ENCODE measurements at regions not wholly inside any gene's neighbourhood (a gene's known extent, or its start where the extent isn't known, plus 50 kb on each side); places are given as distances from the start of the nearest gene placed in this dataset.

DNA sequence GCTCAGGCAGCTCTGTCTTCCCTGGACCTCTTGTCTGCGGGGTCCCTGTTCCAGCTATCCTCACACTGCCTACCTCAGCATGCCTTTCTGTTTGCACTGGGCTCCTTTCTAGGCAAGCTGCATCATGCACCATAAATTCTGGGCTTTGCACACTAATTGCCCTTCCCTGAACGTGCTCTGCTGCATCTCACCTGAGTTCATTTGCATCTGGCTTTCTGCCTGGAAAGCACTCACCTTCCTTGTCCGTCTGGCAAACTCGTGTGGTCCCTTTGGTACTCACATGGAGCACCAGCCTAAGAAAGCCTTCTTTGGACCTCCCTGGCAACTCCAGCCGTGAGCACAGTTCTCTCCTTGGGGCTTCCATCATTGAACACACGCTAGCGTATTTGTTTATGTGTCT is 365.6 kb downstream of the SV2B start:
- DNase-seq (ENCODE audit: low read depth in 1 of 2, low spot score in 1 of 2): no peak
- TF ChIP-seq JUND (IDR thresholded peaks at IDR 0.05; ENCODE audit: low read depth): no peak
- in situ Hi-C loops (cut with HindIII; ENCODE audit: low pct_unique_long_range_greater_than_20kb, low sequenced_read_pairs): no loop called here

DNA sequence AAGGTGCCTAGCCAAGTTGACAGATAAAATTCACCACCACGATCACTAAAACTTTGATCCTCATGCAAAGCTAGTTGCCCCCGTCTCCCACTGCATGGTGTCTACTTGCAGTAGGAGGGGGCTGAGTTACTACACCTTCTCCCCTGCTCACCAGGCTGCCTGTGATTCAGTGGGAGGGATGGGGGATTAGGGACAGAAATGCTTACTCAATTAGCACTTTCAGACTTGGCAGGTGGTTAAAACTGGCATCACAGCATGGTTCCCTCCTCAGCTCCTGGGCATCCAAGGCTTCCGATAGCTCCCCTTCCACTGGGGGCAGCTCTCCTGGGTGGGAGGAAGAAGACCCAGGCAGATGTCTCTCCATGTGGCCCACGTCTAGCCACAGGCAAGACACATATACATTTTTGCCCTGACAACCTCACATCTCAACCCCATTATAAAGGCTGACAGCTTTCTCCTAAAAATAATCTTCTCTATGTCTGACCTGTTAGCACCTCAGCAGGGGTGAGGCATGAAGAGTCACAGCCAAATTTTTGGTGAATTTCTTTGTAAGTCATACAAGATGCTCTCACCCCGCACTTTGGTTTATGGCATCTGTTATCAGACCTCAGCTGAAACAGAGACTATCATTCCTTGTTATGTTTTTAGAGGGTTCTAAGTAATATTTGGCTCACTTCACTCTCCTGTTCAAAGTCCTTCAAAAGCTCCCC is 369.0 kb downstream of the SV2B start:
- DNase-seq (ENCODE audit: low read depth in 1 of 2, low spot score in 1 of 2): no peak
- TF ChIP-seq JUND (IDR thresholded peaks at IDR 0.05; ENCODE audit: low read depth): no peak
- in situ Hi-C loops (cut with HindIII; ENCODE audit: low pct_unique_long_range_greater_than_20kb, low sequenced_read_pairs): no loop called here

DNA sequence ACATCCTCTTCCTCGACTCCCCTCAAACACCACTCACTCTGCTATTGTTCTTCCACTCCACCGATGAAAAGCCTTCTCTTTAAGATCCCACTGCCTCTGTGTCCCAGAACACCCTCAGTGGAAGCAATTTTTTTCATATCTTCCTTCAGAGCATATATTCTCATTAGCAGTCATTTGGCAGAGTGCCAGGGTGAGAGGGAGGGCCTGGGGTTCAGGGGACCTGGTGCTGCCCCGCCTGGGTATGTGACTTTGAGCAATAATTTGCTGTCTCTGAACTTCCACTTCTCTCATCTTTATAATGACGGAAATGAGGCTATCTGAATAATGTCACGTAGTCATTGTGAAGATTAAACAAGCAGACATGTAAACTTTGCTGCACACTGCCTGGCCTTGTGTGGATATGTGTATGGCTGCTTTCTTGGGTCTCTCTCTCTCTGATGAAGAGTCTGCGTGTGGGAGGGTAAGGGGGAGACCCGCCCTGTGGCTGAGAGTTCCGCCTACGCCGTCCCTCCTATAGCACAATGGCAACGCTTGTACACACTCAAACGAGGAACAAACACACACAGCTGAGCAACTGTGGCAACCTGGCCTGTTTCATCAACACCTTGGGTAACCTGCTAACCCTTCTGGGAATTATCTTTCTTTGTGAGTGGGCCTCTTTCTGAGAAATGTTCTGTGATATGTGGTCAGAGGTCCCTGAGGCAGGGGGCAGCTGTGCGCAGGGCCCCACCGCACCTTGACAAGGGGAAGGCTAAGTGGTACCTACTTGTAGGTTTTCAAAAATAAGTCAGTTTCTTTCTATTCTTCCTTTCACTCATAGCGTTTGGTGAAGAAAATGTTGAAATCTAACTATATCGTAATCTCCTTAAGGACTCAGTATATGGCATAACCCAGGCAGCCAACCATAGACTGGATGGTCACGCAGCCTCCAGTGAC is 369.8 kb downstream of the SV2B start:
- no peak for TF ChIP-seq JUND (IDR thresholded peaks at IDR 0.05; ENCODE audit: low read depth)
- in situ Hi-C loops (cut with HindIII; ENCODE audit: low pct_unique_long_range_greater_than_20kb, low sequenced_read_pairs): no loop called here

DNA sequence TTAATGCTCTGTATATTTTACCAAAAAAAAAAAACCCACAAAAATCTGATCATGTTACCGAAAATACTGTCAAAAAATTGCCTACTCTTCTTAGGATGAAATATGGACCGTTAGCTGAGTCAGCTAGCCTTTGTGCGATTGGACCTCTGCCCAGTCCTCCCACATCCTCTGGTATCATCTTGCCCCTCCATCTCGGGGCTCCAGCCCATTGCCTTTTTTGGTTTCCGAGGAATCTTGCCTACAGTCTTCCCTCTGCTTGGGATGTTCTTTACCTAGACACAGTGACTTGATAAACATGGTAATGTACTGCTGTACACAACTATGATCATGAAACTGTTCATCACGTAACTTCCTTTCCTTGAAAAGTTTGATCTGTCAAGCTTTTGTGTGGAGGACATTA is 371.4 kb downstream of the SV2B start:
- TF ChIP-seq JUND (IDR thresholded peaks at IDR 0.05; ENCODE audit: low read depth): no peak
- in situ Hi-C loops (cut with HindIII; ENCODE audit: low pct_unique_long_range_greater_than_20kb, low sequenced_read_pairs): no loop called here
- no peak for DNase-seq (ENCODE audit: low read depth in 1 of 2, low spot score in 1 of 2)

More for the DNA sequence above, 369.8 kb downstream of the SV2B start:
- DNase-seq (ENCODE audit: low read depth in 1 of 2, low spot score in 1 of 2): no peak

DNA sequence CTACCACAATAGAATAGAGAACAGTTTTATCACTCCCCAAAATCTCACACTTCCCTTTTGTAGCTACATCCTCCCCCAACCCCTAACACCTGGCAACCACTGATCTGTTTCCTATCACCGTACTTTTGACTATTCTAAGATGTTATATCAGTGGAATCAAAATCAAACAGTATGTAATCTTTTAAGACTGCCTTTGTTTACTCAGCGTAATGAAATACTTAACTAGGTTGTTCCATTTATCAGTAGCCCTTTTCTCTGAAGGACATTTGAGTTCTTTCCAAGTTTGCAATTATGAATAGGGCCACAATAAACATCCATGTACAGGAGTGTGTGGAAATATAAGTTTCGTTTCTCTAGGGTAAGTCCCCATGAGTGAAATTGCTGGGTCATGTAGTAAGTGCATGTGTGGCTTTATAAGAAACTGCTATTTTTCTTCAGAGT is 372.3 kb downstream of the SV2B start:
- in situ Hi-C loops (cut with HindIII; ENCODE audit: low pct_unique_long_range_greater_than_20kb, low sequenced_read_pairs): no loop called here
- DNase-seq (ENCODE audit: low read depth in 1 of 2, low spot score in 1 of 2): no peak
- no peak for TF ChIP-seq JUND (IDR thresholded peaks at IDR 0.05; ENCODE audit: low read depth)

DNA sequence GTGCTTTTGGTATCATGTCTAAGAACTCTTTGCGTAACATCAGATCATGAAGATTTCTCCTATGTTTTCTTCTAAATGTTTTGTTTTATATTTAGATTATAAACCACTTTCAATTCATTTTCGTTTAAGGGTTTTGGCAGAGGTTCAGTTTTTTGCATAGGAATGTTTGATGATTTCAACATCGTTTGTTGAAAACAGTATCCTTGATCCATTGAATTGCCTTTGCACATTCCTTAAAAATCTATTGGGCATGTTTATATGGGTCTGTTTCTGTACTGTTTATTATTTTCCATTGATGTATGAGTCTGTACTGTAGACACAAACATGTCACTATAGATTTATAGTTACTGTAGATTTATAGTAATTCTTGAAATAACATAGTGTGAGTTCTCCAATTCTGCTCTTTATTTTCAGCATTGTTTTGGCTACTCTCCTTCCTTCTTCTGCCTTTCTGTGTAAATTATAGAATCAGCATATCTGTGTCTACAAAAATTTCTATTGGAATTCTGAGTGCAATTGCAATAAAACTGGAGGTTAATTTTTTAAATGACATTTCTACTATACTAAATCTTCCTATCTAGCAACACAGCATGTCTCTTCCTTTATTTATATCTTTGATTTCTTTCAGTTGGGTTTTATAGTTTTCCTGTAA is 374.0 kb downstream of the SV2B start:
- DNase-seq (ENCODE audit: low read depth in 1 of 2, low spot score in 1 of 2): no peak
- no peak for TF ChIP-seq JUND (IDR thresholded peaks at IDR 0.05; ENCODE audit: low read depth)
- in situ Hi-C loops (cut with HindIII; ENCODE audit: low pct_unique_long_range_greater_than_20kb, low sequenced_read_pairs): no loop called here

DNA sequence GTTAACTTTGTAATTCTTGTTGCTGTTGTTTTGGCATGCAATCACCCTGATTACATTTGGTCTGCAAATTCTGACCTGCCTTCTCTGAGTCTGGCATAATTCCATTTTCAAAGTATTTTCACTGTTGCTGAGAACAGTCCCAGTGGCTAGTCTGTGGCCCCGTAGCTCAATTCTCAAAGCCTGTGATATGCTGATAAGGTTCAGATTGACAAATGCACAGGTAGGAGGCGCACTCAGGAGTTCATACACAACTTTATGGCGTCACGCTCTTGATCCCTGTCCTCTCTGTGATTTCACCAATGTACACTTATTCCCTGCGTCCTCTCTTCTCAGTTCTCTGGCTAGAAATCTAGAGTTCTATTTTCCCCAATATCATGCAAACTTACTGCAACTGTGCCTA is 376.6 kb upstream of the SLCO3A1 start:
- TF ChIP-seq JUND (IDR thresholded peaks at IDR 0.05; ENCODE audit: low read depth): no peak
- in situ Hi-C loops (cut with HindIII; ENCODE audit: low pct_unique_long_range_greater_than_20kb, low sequenced_read_pairs): no loop called here
- no peak for DNase-seq (ENCODE audit: low read depth in 1 of 2, low spot score in 1 of 2)

DNA sequence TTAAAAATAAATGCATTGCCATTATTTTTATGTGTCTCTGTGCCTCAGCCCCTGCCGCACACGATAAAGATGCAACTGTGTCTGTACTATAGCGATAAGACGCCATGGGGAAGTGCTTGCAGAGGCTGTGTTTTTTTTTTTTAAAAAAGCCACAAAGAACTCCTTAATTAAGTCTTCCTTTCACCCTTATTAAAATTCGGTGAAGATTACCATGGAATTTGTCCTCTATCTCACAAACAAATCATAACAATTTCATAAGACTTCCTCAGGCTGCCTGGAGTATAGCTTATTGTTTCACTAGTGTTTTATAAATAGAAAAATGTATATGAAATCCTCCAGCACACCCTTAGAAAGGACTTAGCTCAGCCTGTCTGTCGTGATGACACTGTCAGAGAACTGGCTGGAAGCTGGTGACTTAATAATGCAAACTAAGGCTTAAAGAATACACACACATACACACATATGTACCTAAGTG is 374.8 kb upstream of the SLCO3A1 start:
- no peak for TF ChIP-seq JUND (IDR thresholded peaks at IDR 0.05; ENCODE audit: low read depth)
- no peak for DNase-seq (ENCODE audit: low read depth in 1 of 2, low spot score in 1 of 2)
- in situ Hi-C loops (cut with HindIII; ENCODE audit: low pct_unique_long_range_greater_than_20kb, low sequenced_read_pairs): no loop called here

DNA sequence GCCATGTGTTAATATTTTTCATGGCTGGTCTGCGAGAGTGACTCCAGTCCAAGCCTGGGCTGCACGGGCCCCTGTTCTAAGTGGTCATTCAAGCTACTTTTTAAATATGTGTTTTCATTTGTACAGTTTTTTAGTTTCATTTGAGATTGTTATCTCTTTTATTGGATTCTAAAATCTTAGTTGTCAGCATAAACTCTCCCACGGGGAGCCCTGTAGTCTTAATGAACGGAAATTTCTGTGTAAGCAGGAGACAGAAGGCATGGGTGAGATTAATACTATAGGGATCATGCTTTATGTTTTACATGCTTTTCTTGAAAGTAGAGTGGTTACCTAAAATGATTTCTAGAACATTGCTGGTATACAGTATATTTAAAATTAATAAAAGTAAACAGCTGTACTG is 373.1 kb upstream of the SLCO3A1 start:
- in situ Hi-C loops (cut with HindIII; ENCODE audit: low pct_unique_long_range_greater_than_20kb, low sequenced_read_pairs): no loop called here
- TF ChIP-seq JUND (IDR thresholded peaks at IDR 0.05; ENCODE audit: low read depth): no peak

DNA sequence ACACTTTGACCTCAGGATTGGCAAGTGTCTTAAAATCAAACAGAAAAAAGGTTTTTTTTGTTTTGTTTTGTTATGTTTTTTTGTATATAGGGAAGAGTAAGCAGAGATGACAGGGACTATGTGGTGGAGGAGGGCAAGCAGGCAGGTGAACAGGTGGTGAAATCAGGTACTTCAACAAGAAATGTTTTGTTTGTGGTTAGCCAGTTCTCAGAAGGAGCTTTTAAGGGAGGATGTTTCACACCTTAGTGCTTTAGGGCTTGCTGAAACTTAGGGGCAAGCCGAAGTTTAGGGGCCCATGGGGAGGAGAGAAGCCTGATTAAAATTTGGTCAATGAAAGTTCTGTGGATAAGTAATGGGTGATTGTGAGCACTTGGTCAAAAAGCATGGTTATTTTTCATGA is 370.7 kb upstream of the SLCO3A1 start:
- no peak for TF ChIP-seq JUND (IDR thresholded peaks at IDR 0.05; ENCODE audit: low read depth)
- no peak for DNase-seq (ENCODE audit: low read depth in 1 of 2, low spot score in 1 of 2)
- in situ Hi-C loops (cut with HindIII; ENCODE audit: low pct_unique_long_range_greater_than_20kb, low sequenced_read_pairs): no loop called here

More for the DNA sequence above, 373.1 kb upstream of the SLCO3A1 start:
- no peak for DNase-seq (ENCODE audit: low read depth in 1 of 2, low spot score in 1 of 2)

DNA sequence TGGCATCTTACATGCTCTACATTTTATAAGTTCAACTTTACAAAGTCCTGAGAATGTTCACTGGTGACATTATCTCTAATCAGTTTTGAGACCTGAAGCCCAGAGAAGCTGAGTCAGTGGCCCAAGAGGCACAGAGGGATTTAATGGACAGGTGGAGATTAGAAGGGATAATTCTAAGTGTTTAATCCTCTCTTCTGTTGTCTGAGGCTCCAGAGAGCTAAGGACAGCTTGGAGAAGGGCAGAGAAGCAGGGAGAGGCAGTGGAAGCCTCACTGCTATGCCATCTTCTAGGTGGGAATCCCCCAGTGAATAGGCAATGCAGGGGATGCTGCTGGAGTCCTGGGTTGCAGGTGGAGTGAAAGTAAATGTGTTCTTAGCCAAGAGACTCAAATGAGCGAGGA is 369.4 kb upstream of the SLCO3A1 start:
- no peak for TF ChIP-seq JUND (IDR thresholded peaks at IDR 0.05; ENCODE audit: low read depth)
- no peak for DNase-seq (ENCODE audit: low read depth in 1 of 2, low spot score in 1 of 2)
- in situ Hi-C loops (cut with HindIII; ENCODE audit: low pct_unique_long_range_greater_than_20kb, low sequenced_read_pairs): no loop called here

DNA sequence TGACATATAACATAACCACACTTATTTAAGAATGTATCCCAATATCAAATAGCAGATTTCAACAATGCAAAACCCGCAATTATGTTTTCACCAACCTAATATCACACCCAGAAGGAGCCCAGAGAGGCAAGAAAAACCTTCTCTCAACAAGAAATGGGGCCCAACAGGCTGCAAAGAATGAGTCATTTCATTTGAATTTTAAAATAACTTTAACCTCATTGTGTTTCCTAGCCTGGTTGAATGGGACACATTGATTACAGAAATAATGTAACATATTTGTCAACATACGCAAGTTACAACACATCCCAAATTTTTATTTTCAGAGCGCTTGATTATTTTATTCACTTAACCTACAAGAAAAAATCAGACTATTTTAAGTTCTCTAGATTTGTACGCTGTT is 365.1 kb upstream of the SLCO3A1 start:
- DNase-seq (ENCODE audit: low read depth in 1 of 2, low spot score in 1 of 2): no peak
- in situ Hi-C loops (cut with HindIII; ENCODE audit: low pct_unique_long_range_greater_than_20kb, low sequenced_read_pairs): no loop called here
- no peak for TF ChIP-seq JUND (IDR thresholded peaks at IDR 0.05; ENCODE audit: low read depth)

DNA sequence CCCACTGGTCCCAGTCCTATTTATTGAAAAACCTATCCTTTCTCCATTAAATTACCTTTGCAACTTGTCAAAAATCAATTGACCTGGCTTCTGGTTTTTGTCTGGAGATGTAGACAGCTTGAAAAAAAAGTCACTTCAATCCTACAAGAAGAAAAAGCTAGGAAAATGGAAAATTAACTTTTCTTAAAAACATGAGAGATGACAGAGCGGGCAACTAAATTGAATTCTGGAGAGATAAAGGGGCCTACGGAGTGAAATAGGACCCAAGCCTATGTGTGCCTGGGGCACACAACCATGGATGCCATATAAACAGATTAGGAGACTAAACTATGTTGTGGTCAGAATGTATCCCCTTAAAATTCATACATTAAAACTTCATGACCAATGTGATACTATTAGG is 363.3 kb upstream of the SLCO3A1 start:
- no peak for TF ChIP-seq JUND (IDR thresholded peaks at IDR 0.05; ENCODE audit: low read depth)
- no peak for DNase-seq (ENCODE audit: low read depth in 1 of 2, low spot score in 1 of 2)
- in situ Hi-C loops (cut with HindIII; ENCODE audit: low pct_unique_long_range_greater_than_20kb, low sequenced_read_pairs): no loop called here
